Omental fat pad (tissue), 3 donors: ENCODE measurements at regions not wholly inside any gene's neighbourhood (a gene's known extent, or its start where the extent isn't known, plus 50 kb on each side); places are given as distances from the start of the nearest gene placed in this dataset.

Experiments used
- ATAC-seq: fragments of 150-250 bp; one replicate; pipeline ENCODE4 v1.9.1; 2016; ENCODE audit warnings: mild to moderate bottlenecking, moderate library complexity; ENCODE audit not compliant: low FRiP score
- DNase-seq: peaks from one replicate; pipeline ENCODE4 v3.0.0-alpha.2; 2019; ENCODE audit warnings: low spot score
- TF ChIP-seq, protein P1 (sequence below), 3 donors: fragments of 450-650 bp; IDR thresholded peaks; one replicate each; pipeline ENCODE4 v1.5.1; 2016 to 2017; ENCODE audit warnings: antibody characterized with exemption in 3 of 3, mild to moderate bottlenecking in 3 of 3, moderate library complexity in 2 of 3

DNA sequence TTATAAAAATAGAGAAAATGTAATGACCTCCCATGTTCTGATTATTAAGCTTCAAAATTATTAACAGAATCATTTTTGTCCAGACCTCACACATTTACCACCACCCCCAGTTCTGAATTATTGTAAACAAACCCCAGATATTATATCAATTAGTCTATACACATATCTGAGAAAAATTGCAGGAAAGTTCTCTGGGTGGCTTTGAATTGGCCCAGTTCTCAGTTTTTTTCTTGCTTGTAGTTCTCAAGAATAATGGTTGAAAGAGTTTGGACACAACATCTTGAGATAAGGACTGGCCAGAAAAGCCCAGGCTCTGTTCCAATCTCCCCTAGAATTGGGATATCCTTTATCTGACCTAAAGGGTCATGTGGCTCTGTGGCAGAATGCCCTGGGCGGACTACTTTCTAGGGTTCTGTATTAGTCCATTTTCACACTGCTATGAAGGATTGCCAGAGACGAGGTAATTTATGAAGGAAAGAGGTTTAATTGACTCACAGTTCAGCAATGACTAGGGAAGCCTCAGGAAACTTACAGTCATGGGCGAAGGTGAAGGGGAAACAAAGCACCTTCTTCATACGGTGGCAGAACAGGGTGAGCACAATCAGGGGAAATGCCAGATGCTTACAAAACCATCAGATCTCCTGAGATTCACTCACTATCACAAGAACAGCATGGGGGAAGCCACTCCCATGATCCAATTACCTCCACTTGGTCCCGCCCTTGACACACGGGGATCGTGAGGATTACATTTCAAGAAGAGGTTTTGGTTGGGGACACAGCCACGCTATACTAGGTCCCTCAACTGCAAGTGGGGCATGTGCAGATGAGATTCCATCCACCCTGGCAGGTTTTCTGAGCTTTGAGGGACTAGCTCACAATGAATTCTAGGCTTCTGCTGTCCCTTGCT is 1504.6 kb upstream of the FLRT2 start:
- TF ChIP-seq, protein P1, sequence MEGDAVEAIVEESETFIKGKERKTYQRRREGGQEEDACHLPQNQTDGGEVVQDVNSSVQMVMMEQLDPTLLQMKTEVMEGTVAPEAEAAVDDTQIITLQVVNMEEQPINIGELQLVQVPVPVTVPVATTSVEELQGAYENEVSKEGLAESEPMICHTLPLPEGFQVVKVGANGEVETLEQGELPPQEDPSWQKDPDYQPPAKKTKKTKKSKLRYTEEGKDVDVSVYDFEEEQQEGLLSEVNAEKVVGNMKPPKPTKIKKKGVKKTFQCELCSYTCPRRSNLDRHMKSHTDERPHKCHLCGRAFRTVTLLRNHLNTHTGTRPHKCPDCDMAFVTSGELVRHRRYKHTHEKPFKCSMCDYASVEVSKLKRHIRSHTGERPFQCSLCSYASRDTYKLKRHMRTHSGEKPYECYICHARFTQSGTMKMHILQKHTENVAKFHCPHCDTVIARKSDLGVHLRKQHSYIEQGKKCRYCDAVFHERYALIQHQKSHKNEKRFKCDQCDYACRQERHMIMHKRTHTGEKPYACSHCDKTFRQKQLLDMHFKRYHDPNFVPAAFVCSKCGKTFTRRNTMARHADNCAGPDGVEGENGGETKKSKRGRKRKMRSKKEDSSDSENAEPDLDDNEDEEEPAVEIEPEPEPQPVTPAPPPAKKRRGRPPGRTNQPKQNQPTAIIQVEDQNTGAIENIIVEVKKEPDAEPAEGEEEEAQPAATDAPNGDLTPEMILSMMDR (IDR thresholded peaks at IDR 0.05): no peak
- DNase-seq (no peak), ATAC-seq (peak; percentile 75)

DNA sequence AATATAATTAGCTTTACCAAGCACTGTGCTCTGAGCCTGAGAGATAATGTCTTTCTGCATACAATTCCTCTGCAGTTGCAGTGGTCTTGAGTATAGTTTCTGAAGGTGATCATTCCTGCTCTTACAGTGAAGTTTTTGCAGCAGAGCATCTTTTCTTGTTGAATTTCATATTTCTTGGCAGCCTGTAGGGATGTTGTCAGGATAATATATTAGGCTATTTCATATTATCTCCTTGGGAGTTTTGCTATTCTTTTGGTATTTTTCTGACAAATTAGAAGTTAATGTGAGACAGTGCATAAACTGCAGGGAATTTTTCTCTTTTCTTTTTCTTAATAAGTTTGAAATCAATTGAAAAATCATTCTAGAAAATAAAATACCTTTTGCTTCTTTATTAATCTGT is 1502.6 kb upstream of the FLRT2 start:
- TF ChIP-seq, protein P1 (IDR thresholded peaks at IDR 0.05): no peak
- DNase-seq (no peak), ATAC-seq (no peak)

DNA sequence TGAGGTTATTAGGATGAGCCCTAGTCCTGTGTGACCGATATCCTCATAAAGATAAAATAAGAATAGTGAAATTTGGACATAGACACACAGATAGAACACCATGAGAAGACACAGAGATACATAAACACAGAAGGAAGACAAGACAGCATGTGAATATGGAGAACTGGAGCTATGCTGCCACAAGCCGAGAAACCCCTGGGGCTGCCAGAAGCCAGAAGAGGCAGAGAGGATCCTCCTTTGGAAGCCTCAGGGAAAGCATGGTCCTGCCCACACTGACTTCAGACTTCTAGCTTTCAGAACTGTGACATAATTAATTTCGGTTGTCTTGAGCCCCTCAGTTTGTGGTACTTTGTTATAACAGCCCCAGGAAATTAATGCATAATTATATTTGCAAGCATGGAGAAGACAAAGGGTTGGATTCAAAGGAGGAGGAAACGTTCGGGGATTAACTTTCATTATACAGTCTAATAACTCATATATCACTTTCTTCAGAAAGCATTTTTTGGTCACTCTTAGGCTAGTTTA is 1501.8 kb upstream of the FLRT2 start:
- TF ChIP-seq, protein P1 (IDR thresholded peaks at IDR 0.05): no peak
- ATAC-seq: no peak
- DNase-seq: no peak

DNA sequence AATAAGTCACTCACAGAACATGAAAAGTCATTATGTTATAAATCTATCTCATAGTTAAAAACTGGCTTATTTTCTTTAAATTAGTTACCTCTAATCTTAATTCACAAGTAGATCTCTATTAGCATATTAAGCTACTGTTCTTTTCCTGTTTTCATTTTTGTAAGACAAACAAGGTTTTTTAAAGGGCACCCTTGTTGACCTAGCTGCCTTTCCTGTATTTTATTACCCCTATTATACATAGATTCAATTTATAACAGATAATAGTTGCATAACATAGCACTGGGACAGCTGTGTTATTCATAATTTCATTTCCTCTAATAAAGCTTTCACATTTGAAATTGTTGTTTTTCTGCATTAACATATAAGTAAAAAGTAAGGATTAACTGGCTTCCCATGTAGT is 1500.7 kb upstream of the FLRT2 start:
- DNase-seq (no peak), ATAC-seq (no peak)
- TF ChIP-seq, protein P1 (IDR thresholded peaks at IDR 0.05): no peak

DNA sequence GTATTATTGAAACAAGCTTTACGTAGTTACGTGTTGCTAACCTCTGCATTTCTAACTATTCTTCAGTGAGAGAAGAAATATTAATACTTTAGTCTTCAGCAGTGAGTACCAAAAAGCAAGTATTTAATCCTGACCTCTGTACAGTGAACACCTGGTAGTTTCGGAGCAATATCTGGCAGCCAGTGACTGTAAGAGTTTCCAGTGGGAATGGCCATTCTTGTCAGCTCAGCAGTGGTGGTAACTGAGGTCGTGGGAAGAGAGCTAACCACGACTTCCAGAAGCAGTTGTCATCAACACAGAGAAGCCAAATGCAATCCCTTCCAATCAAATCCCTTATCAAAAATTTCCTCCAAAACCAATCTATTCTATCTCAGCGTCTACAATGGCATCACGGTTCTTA is 1500.2 kb upstream of the FLRT2 start:
- TF ChIP-seq, protein P1 (IDR thresholded peaks at IDR 0.05): no peak
- ATAC-seq (no peak), DNase-seq (no peak)

DNA sequence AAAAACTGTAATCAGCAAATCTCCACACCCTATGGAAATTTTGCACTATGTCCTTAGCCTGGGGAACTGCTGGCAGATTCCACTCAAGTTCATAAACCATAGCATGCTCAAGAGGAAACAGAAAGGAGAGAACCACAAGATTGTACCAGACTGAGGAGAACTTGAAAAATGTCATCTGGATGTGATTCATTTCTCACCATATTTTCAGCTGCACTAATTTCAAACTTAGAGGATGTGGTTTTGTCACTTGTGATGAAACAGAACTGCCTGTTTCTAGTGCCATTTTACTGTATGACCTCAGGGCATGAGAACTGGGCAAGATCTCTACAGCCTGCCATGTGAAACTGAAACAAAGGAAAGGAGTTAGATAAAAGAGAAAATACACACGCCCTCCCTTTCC is 1493.1 kb upstream of the FLRT2 start:
- ATAC-seq (no peak), DNase-seq (no peak)
- TF ChIP-seq, protein P1 (IDR thresholded peaks at IDR 0.05): no peak

DNA sequence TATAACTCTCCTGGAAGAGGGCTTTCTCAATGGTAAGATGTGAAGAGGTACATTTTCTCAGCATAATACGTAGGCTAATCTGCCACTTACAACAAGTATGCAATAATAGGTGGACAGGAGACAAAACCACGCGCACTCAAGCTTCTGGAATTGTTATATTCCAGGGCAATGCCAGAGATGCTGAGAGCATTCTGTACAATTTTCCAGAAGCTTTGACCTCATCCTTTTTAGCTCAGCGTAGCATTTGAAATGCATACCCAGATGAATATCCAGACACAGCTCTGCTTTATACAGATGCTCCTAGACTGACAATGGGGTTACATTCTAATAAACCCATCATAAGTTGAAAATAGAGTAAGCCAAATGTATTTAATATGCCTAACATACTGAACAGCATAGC is 1492.4 kb upstream of the FLRT2 start:
- TF ChIP-seq, protein P1 (IDR thresholded peaks at IDR 0.05): no peak
- ATAC-seq (no peak), DNase-seq (no peak)
